ENCODE measurements at regions not wholly inside any gene's neighbourhood (a gene's known extent, or its start where the extent isn't known, plus 50 kb on each side); places are given as distances from the start of the nearest gene placed in this dataset.
"Not testable (repeated sequence)": the region's sequence is repeated elsewhere in the genome, so short reads cannot be mapped to it uniquely, and the experiment has no call there.

GRCh38 chr6:20021795-20022194 lies 184.6 kb downstream of the ID4 start:
- no peak for DNase-seq (ENCODE audit: low read depth, low spot score)
- no peak overlapping the region for H3K27ac ChIP-seq

GRCh38 chr6:20023549-20024315 lies 186.6 kb downstream of the ID4 start:
- DNase-seq (ENCODE audit: low read depth, low spot score); H3K27ac ChIP-seq: not testable (repeated sequence)

GRCh38 chr6:20024316-20024673 lies 187.1 kb downstream of the ID4 start:
- DNase-seq (ENCODE audit: low read depth, low spot score), result no peak
- no peak overlapping the region for H3K27ac ChIP-seq

- H3K27ac ChIP-seq, result no peak overlapping the region
- no peak for DNase-seq (ENCODE audit: low read depth, low spot score)
These were observed 187.3 kb downstream of the MBOAT1 start for GRCh38 chr6:20024978-20025377.

- no peak for DNase-seq (ENCODE audit: low read depth, low spot score)
These were observed 186.6 kb downstream of the MBOAT1 start for GRCh38 chr6:20025681-20026080.

GRCh38 chr6:20028143-20028542 lies 184.1 kb downstream of the MBOAT1 start:
- H3K27ac ChIP-seq, result no peak overlapping the region
- DNase-seq (ENCODE audit: low read depth, low spot score), result no peak

More at GRCh38 chr6:20025681-20026080, 186.6 kb downstream of the MBOAT1 start:
- no peak overlapping the region for H3K27ac ChIP-seq

GRCh38 chr6:20028562-20028961 lies 183.7 kb downstream of the MBOAT1 start:
- H3K27ac ChIP-seq, result no peak overlapping the region
- DNase-seq (ENCODE audit: low read depth, low spot score), result no peak

- no peak for DNase-seq (ENCODE audit: low read depth, low spot score)
- no peak overlapping the region for H3K27ac ChIP-seq
These were observed 182.3 kb downstream of the MBOAT1 start for GRCh38 chr6:20029979-20030378.

- no peak for DNase-seq (ENCODE audit: low read depth, low spot score)
- no peak overlapping the region for H3K27ac ChIP-seq
These were observed 180.9 kb downstream of the MBOAT1 start for GRCh38 chr6:20031342-20031741.

- no peak for DNase-seq (ENCODE audit: low read depth, low spot score)
- H3K27ac ChIP-seq, result no peak overlapping the region
These were observed 178.4 kb downstream of the MBOAT1 start for GRCh38 chr6:20033697-20034407.

GRCh38 chr6:20034408-20034769 lies 177.9 kb downstream of the MBOAT1 start:
- DNase-seq (ENCODE audit: low read depth, low spot score), result no peak
- H3K27ac ChIP-seq, result no peak overlapping the region

GRCh38 chr6:20036141-20036677 lies 176.1 kb downstream of the MBOAT1 start:
- H3K27ac ChIP-seq, result no peak overlapping the region
- no peak for DNase-seq (ENCODE audit: low read depth, low spot score)

GRCh38 chr6:20038410-20039204 lies 173.7 kb downstream of the MBOAT1 start:
- no peak overlapping the region for H3K27ac ChIP-seq

GRCh38 chr6:20044883-20045282 lies 167.4 kb downstream of the MBOAT1 start:
- no peak overlapping the region for H3K27ac ChIP-seq
- DNase-seq (ENCODE audit: low read depth, low spot score), result no peak

More at GRCh38 chr6:20038410-20039204, 173.7 kb downstream of the MBOAT1 start:
- peak; percentile 26 for DNase-seq (ENCODE audit: low read depth, low spot score)

Data from epithelial cell of prostate (primary cell).